ENCODE measurements at regions not wholly inside any gene's neighbourhood (a gene's known extent, or its start where the extent isn't known, plus 50 kb on each side); places are given as distances from the start of the nearest gene placed in this dataset.

GRCh38 chr2:175462246-175462645, 280.7 kb upstream of the ATP5MC3 start:
- no peak for TF ChIP-seq CTCF (IDR thresholded peaks at IDR 0.05; ENCODE audit: low read depth, low read length)
- no peak overlapping the region for H3K4me3 ChIP-seq (ENCODE audit: low read depth, low read length)

- no peak for TF ChIP-seq CTCF (IDR thresholded peaks at IDR 0.05; ENCODE audit: low read depth, low read length)
- H3K4me3 ChIP-seq (ENCODE audit: low read depth, low read length) = no peak overlapping the region
These were observed 280.3 kb upstream of the ATP5MC3 start for GRCh38 chr2:175461839-175462238.

- TF ChIP-seq CTCF (IDR thresholded peaks at IDR 0.05; ENCODE audit: low read depth, low read length) = no peak
- H3K4me3 ChIP-seq (ENCODE audit: low read depth, low read length) = no peak overlapping the region
These were observed 276.5 kb upstream of the ATP5MC3 start for GRCh38 chr2:175457895-175458448.

GRCh38 chr2:175454953-175455389, 273.5 kb upstream of the ATP5MC3 start:
- H3K4me3 ChIP-seq (ENCODE audit: low read depth, low read length) = no peak overlapping the region
- no peak for TF ChIP-seq CTCF (IDR thresholded peaks at IDR 0.05; ENCODE audit: low read depth, low read length)

- H3K4me3 ChIP-seq (ENCODE audit: low read depth, low read length) = no peak overlapping the region
- TF ChIP-seq CTCF (IDR thresholded peaks at IDR 0.05; ENCODE audit: low read depth, low read length) = no peak
These were observed 268.7 kb upstream of the ATP5MC3 start for GRCh38 chr2:175450029-175450760.

- no peak for TF ChIP-seq CTCF (IDR thresholded peaks at IDR 0.05; ENCODE audit: low read depth, low read length)
These were observed 268.1 kb upstream of the ATP5MC3 start for GRCh38 chr2:175449616-175450015.

GRCh38 chr2:175446201-175446600, 264.7 kb upstream of the ATP5MC3 start:
- no peak overlapping the region for H3K4me3 ChIP-seq (ENCODE audit: low read depth, low read length)
- TF ChIP-seq CTCF (IDR thresholded peaks at IDR 0.05; ENCODE audit: low read depth, low read length) = no peak

More at GRCh38 chr2:175449616-175450015, 268.1 kb upstream of the ATP5MC3 start:
- no peak overlapping the region for H3K4me3 ChIP-seq (ENCODE audit: low read depth, low read length)
